Neural progenitor cell (in vitro differentiated cells): ENCODE measurements at regions not wholly inside any gene's neighbourhood (a gene's known extent, or its start where the extent isn't known, plus 50 kb on each side); places are given as distances from the start of the nearest gene placed in this dataset.

ENCODE experiments used
- EZH2 ChIP-seq: fragments of 200-600 bp; sonication (generic); IDR thresholded peaks from 2 replicates; pipeline ENCODE4 v1.6.1; 2017; ENCODE audit warnings: antibody characterized with exemption, mild to moderate bottlenecking, moderate library complexity
- EZH2phosphoT487 ChIP-seq: fragments of 200-600 bp; sonication (generic); IDR thresholded peaks from 2 replicates; pipeline ENCODE4 v1.6.1; 2017; ENCODE audit warnings: antibody characterized with exemption
- TF ChIP-seq, protein P1 (sequence below): fragments of 200-600 bp; sonication (generic); IDR thresholded peaks from 2 replicates; pipeline ENCODE4 v1.5.1; 2017; ENCODE audit warnings: antibody characterized with exemption, mild to moderate bottlenecking

DNA sequence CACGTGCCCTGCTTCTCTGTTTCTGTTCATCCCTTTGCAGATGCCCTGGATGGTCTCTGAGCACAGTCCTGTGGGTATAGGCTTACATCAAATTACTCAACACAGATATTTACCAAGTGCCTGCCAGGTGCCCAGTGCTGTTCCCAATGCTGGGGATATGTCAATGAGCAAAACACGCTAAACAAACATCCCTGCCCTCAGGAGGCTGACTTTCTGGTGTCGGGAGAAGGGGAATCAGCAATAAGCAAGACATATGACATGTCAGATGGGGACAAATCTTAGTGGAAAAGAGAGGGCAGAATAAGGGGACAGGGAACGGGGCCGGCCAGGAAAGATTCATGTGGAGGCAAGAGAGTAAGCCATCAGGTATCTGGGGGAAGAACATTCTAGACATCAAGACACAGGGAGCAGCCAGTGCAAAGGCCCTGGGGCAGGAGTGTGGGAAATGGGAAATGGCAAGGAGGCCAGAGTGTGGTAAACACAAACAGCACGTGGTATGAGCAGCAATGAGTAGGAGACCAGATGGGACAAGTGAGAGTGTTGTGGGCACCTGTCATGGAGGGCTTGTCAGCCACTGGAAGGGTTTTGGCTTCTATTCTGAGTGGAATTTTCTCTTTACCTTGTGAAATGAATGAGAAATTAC, 160.2 kb upstream of the KAZN start:
- TF ChIP-seq, protein P1, sequence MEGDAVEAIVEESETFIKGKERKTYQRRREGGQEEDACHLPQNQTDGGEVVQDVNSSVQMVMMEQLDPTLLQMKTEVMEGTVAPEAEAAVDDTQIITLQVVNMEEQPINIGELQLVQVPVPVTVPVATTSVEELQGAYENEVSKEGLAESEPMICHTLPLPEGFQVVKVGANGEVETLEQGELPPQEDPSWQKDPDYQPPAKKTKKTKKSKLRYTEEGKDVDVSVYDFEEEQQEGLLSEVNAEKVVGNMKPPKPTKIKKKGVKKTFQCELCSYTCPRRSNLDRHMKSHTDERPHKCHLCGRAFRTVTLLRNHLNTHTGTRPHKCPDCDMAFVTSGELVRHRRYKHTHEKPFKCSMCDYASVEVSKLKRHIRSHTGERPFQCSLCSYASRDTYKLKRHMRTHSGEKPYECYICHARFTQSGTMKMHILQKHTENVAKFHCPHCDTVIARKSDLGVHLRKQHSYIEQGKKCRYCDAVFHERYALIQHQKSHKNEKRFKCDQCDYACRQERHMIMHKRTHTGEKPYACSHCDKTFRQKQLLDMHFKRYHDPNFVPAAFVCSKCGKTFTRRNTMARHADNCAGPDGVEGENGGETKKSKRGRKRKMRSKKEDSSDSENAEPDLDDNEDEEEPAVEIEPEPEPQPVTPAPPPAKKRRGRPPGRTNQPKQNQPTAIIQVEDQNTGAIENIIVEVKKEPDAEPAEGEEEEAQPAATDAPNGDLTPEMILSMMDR, result no peak
- TF ChIP-seq EZH2phosphoT487 (no peak), EZH2 (no peak)
